ENCODE measurements at regions not wholly inside any gene's neighbourhood (a gene's known extent, or its start where the extent isn't known, plus 50 kb on each side); places are given as distances from the start of the nearest gene placed in this dataset.

DNA sequence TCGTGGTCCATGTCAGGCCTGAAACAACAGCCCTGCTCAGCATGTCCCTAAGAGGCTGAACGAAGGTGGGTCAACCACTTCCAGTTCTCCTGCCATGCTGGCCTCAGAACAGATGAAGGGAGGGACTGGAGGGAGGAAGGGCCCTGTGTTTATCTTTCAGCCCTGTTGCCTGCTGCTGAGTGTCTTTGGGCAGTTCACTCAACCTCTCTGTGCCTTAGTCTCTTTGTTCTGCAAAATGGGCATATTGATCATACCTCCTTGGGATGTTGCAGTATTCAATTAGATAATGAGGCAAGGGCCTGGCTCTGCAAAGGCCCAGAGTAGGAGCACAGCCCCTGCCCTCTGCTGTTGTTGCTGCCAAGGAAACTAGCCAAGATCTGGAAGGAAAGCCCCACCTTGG, 207.5 kb downstream of the MN1 start:
- H2BK20ac ChIP-seq (ENCODE audit: low read length) = no peak overlapping the region
- POLR2A ChIA-PET (ENCODE audit: partially characterized antibody) = no interaction called here
- H2BK5ac ChIP-seq (ENCODE audit: low read depth, low read length) = no peak overlapping the region
- no peak overlapping the region for H3K4me2 ChIP-seq (ENCODE audit: insufficient read depth in 1 of 2, low read depth in 2 of 2, low read length in 2 of 2)
- no peaks in the 10 kb centered on the region for H3K79me2 ChIP-seq (ENCODE audit: control insufficient read depth in 1 of 2, insufficient read depth in 2 of 2, low read length in 2 of 2)
- no peak overlapping the region for H3K23ac ChIP-seq (ENCODE audit: insufficient read length)
- no peak overlapping the region for H4K91ac ChIP-seq (replicated peaks; ENCODE audit: insufficient read length, low read length)
- no peaks in the 10 kb centered on the region for H3K9me3 ChIP-seq (ENCODE audit: insufficient read depth in 2 of 2, low read depth in 1 of 2, low read length in 1 of 2)
- H4K8ac ChIP-seq (ENCODE audit: extremely low read depth, insufficient read depth, low read length) = no peak overlapping the region
- DNase-seq (ENCODE audit: low read depth in 1 of 2, low spot score in 2 of 2) = no peak
- no peak overlapping the region for H2AFZ ChIP-seq (ENCODE audit: low read length)
- FAIRE-seq = no peak
- H3K18ac ChIP-seq (ENCODE audit: extremely low read depth, low read length) = no peak overlapping the region
- no peak overlapping the region for H2BK15ac ChIP-seq (ENCODE audit: low read length)
- no peaks in the 10 kb centered on the region for H3K4me1 ChIP-seq (replicated peaks in 1 of 4; ENCODE audit: control insufficient read depth in 3 of 4, insufficient read depth in 4 of 4, low read length in 3 of 4)
- no peak for TF ChIP-seq JUN (IDR thresholded peaks at IDR 0.05; ENCODE audit: low read depth, low read length)
- TF ChIP-seq, protein P1, sequence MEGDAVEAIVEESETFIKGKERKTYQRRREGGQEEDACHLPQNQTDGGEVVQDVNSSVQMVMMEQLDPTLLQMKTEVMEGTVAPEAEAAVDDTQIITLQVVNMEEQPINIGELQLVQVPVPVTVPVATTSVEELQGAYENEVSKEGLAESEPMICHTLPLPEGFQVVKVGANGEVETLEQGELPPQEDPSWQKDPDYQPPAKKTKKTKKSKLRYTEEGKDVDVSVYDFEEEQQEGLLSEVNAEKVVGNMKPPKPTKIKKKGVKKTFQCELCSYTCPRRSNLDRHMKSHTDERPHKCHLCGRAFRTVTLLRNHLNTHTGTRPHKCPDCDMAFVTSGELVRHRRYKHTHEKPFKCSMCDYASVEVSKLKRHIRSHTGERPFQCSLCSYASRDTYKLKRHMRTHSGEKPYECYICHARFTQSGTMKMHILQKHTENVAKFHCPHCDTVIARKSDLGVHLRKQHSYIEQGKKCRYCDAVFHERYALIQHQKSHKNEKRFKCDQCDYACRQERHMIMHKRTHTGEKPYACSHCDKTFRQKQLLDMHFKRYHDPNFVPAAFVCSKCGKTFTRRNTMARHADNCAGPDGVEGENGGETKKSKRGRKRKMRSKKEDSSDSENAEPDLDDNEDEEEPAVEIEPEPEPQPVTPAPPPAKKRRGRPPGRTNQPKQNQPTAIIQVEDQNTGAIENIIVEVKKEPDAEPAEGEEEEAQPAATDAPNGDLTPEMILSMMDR (IDR thresholded peaks at IDR 0.05; ENCODE audit: control extremely low read depth in 1 of 3, insufficient read depth in 1 of 3, low read depth in 1 of 3, low read length in 3 of 3) = no peak
- peak; percentile 9; the same call in 1 of the 2 replicates for TF ChIP-seq KDM1A (IDR thresholded peaks at IDR 0.05; ENCODE audit: borderline replicate concordance, low read length)
- no peak for TF ChIP-seq SIN3A (conservative IDR thresholded peaks at IDR 0.05 in 1 of 2, IDR thresholded peaks at IDR 0.05 in 1 of 2; ENCODE audit: low read depth in 1 of 2, low read length in 2 of 2)
- no peak overlapping the region for H3K4ac ChIP-seq (replicated peaks; ENCODE audit: insufficient read length, low read depth, low read length)
- no peak overlapping the region for H3K14ac ChIP-seq (ENCODE audit: insufficient read length)
- H3K56ac ChIP-seq (replicated peaks; ENCODE audit: insufficient read length, low read depth, low read length) = no peak overlapping the region
- H3K79me1 ChIP-seq (ENCODE audit: low read depth, low read length) = no peaks in the 10 kb centered on the region
- CTCF ChIA-PET (ENCODE audit: partially characterized antibody) = no interaction called here
- H3K4me3 ChIP-seq (ENCODE audit: extremely low read depth in 1 of 4, insufficient read depth in 2 of 4, low read depth in 3 of 4, low read length in 4 of 4) = no peak overlapping the region
- no peaks in the 10 kb centered on the region for H4K20me1 ChIP-seq (replicated peaks in 1 of 2; ENCODE audit: control insufficient read depth in 1 of 2, insufficient read depth in 2 of 2, low read length in 2 of 2)
- H2BK120ac ChIP-seq (replicated peaks; ENCODE audit: low read depth, low read length) = no peak overlapping the region
- 92% methylated on average over 2 of the region's 2 CpGs; no CpG with 5 or more reads in 1 of the 2 experiments for WGBS, 2 experiments (ENCODE audit: extremely low coverage in 1 of 2, insufficient coverage in 1 of 2, insufficient read length in 1 of 2, insufficient replicate concordance in 2 of 2, low coverage in 1 of 2, low lambda C conversion rate in 2 of 2, missing lambda C conversion rate in 1 of 2)
- H4K5ac ChIP-seq (ENCODE audit: insufficient read length, low read depth, low read length) = no peak overlapping the region
- no peak overlapping the region for H3K27ac ChIP-seq (ENCODE audit: low read depth, low read length)
- H3K23me2 ChIP-seq (ENCODE audit: low read depth, low read length) = peaks cover 1% of the 10 kb centered on the region; the same call in 1 of the 2 replicates
- no peaks in the 10 kb centered on the region for H3K27me3 ChIP-seq (replicated peaks in 1 of 4; ENCODE audit: control insufficient read depth in 3 of 4, extremely low read depth in 1 of 4, insufficient read depth in 3 of 4, low read length in 3 of 4)
- H3K36me3 ChIP-seq (ENCODE audit: control insufficient read depth in 2 of 4, insufficient read depth in 4 of 4, low read length in 3 of 4) = no peaks in the 10 kb centered on the region
- H2AK5ac ChIP-seq (ENCODE audit: low read depth, low read length) = no peak overlapping the region
- no peak overlapping the region for H2BK12ac ChIP-seq (ENCODE audit: low read depth, low read length)
- no peak overlapping the region for H3K9ac ChIP-seq (replicated peaks in 1 of 4; ENCODE audit: extremely low read depth in 1 of 4, low read depth in 3 of 4, low read length in 3 of 4)

Data from H1 (cell line).